GM12865 (cell line): ENCODE measurements at regions not wholly inside any gene's neighbourhood (a gene's known extent, or its start where the extent isn't known, plus 50 kb on each side); places are given as distances from the start of the nearest gene placed in this dataset.
"Not testable (repeated sequence)": the region's sequence is repeated elsewhere in the genome, so short reads cannot be mapped to it uniquely, and the experiment has no call there.

ENCODE experiments used
- DNase-seq: peaks from one replicate; pipeline ENCODE4 v3.0.0; 2010; ENCODE audit warnings: low read depth
- H3K4me3 ChIP-seq: 2 replicates; pipeline ENCODE4 v1.5.1; 2011; ENCODE audit warnings: mild to moderate bottlenecking, low read depth, low read length, control low read depth
- TF ChIP-seq, protein P1 (sequence below): IDR thresholded peaks from 2 replicates; pipeline ENCODE4 v1.5.1; 2011; ENCODE audit warnings: low read length, control low read depth, low read depth, inconsistent platforms; ENCODE audit not compliant: insufficient read depth; ENCODE audit errors: missing control alignments

DNA sequence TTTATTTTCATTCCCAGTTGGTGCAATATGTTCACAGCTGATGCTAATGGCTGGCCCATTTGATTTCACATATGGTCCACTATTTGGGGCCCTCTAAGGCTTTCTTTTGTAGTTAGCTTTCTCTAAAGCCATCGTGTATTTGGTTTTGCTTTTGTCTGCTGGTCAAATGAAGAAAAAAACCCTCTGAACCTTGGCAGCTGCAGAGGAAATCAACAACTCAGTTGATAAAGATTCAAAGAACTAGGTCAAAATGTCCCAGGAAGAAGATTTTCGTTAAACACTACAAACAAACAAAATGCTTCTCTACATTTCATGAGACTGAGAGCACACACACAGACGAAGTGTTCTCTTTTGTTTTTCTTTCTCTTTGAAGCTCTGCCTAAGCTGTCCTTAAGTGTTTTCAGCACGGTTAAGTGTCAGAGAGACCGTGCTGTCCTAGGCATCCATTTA, 655.0 kb downstream of the RWDD3 start:
- TF ChIP-seq, protein P1, sequence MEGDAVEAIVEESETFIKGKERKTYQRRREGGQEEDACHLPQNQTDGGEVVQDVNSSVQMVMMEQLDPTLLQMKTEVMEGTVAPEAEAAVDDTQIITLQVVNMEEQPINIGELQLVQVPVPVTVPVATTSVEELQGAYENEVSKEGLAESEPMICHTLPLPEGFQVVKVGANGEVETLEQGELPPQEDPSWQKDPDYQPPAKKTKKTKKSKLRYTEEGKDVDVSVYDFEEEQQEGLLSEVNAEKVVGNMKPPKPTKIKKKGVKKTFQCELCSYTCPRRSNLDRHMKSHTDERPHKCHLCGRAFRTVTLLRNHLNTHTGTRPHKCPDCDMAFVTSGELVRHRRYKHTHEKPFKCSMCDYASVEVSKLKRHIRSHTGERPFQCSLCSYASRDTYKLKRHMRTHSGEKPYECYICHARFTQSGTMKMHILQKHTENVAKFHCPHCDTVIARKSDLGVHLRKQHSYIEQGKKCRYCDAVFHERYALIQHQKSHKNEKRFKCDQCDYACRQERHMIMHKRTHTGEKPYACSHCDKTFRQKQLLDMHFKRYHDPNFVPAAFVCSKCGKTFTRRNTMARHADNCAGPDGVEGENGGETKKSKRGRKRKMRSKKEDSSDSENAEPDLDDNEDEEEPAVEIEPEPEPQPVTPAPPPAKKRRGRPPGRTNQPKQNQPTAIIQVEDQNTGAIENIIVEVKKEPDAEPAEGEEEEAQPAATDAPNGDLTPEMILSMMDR = no peak
- H3K4me3 ChIP-seq = no peak overlapping the region
- no peak for DNase-seq

DNA sequence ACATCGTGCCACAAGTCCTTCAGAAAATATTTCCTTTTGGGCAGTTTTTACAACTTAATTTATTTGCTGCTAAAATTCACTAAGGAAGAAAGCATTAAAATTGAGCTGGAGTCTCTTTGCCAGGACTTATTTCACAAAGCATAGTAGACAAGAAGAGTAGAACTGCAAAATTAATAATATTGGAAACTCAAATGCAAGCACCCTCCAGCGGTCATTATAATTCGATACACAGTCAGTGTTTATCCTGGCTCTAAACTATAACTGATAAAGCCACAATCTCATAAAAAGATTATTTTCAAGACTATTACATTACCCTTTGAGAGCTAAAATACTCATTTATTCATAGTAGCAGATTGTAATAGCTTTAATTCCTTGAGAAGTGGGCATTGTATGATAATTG, 655.4 kb downstream of the RWDD3 start:
- H3K4me3 ChIP-seq = no peak overlapping the region
- TF ChIP-seq, protein P1 = no peak
- DNase-seq = no peak

DNA sequence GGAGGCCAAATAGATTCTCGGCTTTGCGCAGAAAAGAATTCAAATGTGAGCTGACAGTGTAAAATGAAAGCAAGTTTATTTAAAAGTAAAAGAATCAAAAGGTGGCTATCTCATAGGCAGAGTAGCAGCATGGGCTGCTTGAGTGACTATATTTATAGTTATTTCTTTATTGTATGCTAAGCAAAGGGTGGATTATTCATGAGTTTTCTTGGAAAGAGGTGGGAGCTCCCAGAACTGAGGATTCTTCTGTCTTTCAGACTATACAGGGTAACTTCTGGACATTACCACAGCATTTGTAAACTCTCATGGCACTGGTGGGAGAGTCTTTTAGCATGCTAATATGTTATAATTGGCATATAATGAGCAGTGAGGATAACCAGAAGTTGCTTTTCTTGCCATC, 659.9 kb downstream of the RWDD3 start:
- TF ChIP-seq, protein P1 = no peak

DNA sequence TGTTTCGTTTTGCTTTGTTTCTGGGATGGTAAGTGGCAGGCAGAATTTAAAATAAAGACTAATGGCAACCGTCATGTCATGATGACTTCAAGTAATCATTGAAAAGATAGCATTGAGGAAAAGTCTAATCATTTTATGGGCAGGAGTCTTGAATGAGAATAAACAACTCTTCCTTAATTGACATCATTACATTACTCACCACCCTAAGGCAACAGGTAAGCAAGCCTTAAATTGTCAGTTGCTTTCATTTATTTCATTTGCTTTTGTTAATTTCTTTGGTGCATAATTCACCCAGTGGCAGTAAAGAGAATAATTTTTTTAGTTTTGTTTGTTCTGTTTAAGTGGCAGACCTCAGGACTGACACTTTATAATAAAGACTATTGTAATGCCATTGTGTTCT, 669.0 kb downstream of the RWDD3 start:
- TF ChIP-seq, protein P1 = no peak
- no peak overlapping the region for H3K4me3 ChIP-seq
- DNase-seq = no peak

More for the DNA sequence above, 659.9 kb downstream of the RWDD3 start:
- no peak for DNase-seq
- no peak overlapping the region for H3K4me3 ChIP-seq

DNA sequence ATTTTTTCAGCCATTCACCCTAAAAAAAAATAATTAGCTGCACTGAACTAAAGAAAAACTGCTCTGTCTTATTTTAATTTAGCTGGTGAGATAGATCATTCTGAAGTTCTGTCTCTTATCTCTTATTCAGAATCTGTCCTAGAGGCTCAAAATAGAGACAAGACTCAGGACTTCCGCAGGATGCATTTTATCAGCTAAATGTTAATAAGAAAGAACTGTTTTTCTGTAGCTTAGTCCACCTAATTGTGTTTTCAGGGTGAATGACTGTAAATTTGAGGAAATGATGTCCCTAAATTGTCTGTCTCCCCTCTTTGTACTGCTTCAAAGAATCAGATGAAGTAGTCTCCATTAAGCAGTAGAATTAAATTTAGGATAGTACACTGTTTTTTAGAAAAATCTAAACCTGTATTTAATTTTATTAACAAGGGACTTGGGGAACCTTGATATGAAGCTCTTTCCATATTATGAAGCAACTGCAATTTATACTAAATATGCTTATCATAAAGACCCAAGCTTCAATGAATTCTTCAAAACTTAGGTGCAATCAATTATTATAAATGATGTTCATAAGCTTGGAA, 671.9 kb downstream of the RWDD3 start:
- DNase-seq = no peak
- TF ChIP-seq, protein P1 = no peak
- no peak overlapping the region for H3K4me3 ChIP-seq

DNA sequence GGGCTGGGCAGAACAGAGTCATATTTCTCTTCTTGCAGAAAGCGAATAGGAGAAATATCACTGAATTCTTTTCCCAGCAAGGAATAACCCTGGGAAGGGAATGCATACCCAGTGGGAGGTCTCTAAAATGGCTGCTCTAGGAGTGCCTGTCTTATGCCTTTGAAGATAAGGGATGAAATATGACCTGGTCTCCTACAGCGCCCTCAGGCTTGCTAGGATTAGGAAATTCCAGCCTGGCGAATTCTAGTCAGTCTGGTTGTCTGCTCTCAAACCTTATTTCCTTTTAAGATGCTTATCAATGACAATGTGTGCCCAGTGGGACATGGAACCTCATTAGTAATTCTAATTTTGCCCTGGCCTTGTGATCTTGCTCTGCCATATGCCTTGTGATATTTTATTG, 677.7 kb downstream of the RWDD3 start:
- H3K4me3 ChIP-seq, DNase-seq: not testable (repeated sequence)

DNA sequence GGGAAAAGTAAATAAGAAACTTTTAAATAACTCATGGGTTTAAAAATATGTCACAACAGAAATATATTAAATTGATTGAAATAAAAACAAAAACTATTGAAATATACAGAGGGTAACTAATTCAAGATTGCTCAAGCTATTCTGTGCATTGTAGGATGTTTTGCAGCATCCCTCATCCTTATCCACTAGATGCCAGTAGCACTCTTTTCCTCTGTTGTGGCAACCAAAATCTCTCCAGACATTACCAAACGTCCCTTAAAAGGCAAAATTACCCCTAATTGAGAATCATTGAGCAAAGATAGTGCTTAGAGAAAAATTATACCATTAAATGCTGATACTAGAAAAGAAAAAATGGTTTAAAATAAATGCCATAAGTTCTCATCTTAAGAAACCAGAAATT, 682.6 kb downstream of the RWDD3 start:
- H3K4me3 ChIP-seq = no peak overlapping the region
- DNase-seq = no peak
- TF ChIP-seq, protein P1 = no peak
